ENCODE measurements at regions not wholly inside any gene's neighbourhood (a gene's known extent, or its start where the extent isn't known, plus 50 kb on each side); places are given as distances from the start of the nearest gene placed in this dataset.

GRCh38 chr4:181478656-181479055 is 764.5 kb upstream of the TENM3 start:
- Histone ChIP-seq H2AFZ (ENCODE audit: low read depth, low read length) (no peak overlapping the region), H3K9ac (ENCODE audit: low read depth, low read length) (no peak overlapping the region), H3K4me1 (ENCODE audit: insufficient read depth, low read length) (no peaks in the 10 kb centered on the region), H3K9me3 (ENCODE audit: insufficient read depth, low read length, severe bottlenecking) (no peaks in the 10 kb centered on the region), H3K4me2 (ENCODE audit: insufficient read depth, low read length) (no peak overlapping the region), H3K27me3 (ENCODE audit: insufficient read depth, low read length, poor library complexity) (no peaks in the 10 kb centered on the region), H3K79me2 (ENCODE audit: insufficient read depth, low read length) (no peaks in the 10 kb centered on the region), H4K20me1 (ENCODE audit: insufficient read depth, low read length) (no peaks in the 10 kb centered on the region), H3K36me3 (ENCODE audit: insufficient read depth, low read length) (no peaks in the 10 kb centered on the region), H3K4me3 (ENCODE audit: low read depth in 1 of 2, low read length in 2 of 2) (no peak overlapping the region), H3K27ac (ENCODE audit: low read length) (no peak overlapping the region)
- DNase-seq (no peak), ATAC-seq (ENCODE audit: insufficient read depth, low read depth) (no peak)
- TF ChIP-seq, protein P1, sequence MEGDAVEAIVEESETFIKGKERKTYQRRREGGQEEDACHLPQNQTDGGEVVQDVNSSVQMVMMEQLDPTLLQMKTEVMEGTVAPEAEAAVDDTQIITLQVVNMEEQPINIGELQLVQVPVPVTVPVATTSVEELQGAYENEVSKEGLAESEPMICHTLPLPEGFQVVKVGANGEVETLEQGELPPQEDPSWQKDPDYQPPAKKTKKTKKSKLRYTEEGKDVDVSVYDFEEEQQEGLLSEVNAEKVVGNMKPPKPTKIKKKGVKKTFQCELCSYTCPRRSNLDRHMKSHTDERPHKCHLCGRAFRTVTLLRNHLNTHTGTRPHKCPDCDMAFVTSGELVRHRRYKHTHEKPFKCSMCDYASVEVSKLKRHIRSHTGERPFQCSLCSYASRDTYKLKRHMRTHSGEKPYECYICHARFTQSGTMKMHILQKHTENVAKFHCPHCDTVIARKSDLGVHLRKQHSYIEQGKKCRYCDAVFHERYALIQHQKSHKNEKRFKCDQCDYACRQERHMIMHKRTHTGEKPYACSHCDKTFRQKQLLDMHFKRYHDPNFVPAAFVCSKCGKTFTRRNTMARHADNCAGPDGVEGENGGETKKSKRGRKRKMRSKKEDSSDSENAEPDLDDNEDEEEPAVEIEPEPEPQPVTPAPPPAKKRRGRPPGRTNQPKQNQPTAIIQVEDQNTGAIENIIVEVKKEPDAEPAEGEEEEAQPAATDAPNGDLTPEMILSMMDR (IDR thresholded peaks at IDR 0.05; ENCODE audit: borderline replicate concordance, extremely low read depth, low read length, poor library complexity, severe bottlenecking), result no peak
- no peak for TF ChIP-seq EZH2 (IDR thresholded peaks at IDR 0.05; ENCODE audit: borderline replicate concordance, low read depth, low read length, severe bottlenecking)

DNA sequence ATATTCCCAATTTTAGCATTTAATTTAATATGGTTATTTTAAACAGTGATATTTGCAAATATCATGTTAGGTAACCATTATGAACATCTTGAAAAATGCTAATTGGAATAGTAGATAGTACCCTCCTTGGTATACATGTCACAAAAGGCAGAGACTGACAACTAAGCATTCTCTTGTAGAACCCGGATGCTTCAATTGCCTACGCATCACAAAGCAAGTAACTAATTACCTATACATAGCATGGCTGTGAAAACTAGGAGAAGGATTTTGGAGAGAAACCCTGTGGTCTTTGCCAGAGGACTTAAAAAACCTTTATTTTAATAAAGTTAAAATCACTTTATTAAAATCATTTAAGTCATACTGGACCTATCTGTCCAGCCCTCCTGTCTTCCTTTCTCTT is 764.1 kb upstream of the TENM3 start:
- Histone ChIP-seq H3K4me1 (ENCODE audit: insufficient read depth, low read length) (no peaks in the 10 kb centered on the region), H3K9ac (ENCODE audit: low read depth, low read length) (no peak overlapping the region), H3K79me2 (ENCODE audit: insufficient read depth, low read length) (no peaks in the 10 kb centered on the region), H3K4me3 (ENCODE audit: low read depth in 1 of 2, low read length in 2 of 2) (no peak overlapping the region), H3K27ac (ENCODE audit: low read length) (no peak overlapping the region), H4K20me1 (ENCODE audit: insufficient read depth, low read length) (no peaks in the 10 kb centered on the region), H2AFZ (ENCODE audit: low read depth, low read length) (no peak overlapping the region), H3K27me3 (ENCODE audit: insufficient read depth, low read length, poor library complexity) (no peaks in the 10 kb centered on the region), H3K4me2 (ENCODE audit: insufficient read depth, low read length) (no peak overlapping the region), H3K36me3 (ENCODE audit: insufficient read depth, low read length) (no peaks in the 10 kb centered on the region), H3K9me3 (ENCODE audit: insufficient read depth, low read length, severe bottlenecking) (no peaks in the 10 kb centered on the region)
- no peak for ATAC-seq (ENCODE audit: insufficient read depth, low read depth)
- DNase-seq, result no peak
- TF ChIP-seq, protein P1 (IDR thresholded peaks at IDR 0.05; ENCODE audit: borderline replicate concordance, extremely low read depth, low read length, poor library complexity, severe bottlenecking), result no peak
- TF ChIP-seq EZH2 (IDR thresholded peaks at IDR 0.05; ENCODE audit: borderline replicate concordance, low read depth, low read length, severe bottlenecking), result no peak

GRCh38 chr4:181484396-181484795 is 758.8 kb upstream of the TENM3 start:
- Histone ChIP-seq H3K9me3 (ENCODE audit: insufficient read depth, low read length, severe bottlenecking) (no peaks in the 10 kb centered on the region), H3K9ac (ENCODE audit: low read depth, low read length) (no peak overlapping the region), H3K36me3 (ENCODE audit: insufficient read depth, low read length) (no peaks in the 10 kb centered on the region), H3K4me1 (ENCODE audit: insufficient read depth, low read length) (no peaks in the 10 kb centered on the region), H3K79me2 (ENCODE audit: insufficient read depth, low read length) (no peaks in the 10 kb centered on the region), H3K27ac (ENCODE audit: low read length) (no peak overlapping the region), H3K27me3 (ENCODE audit: insufficient read depth, low read length, poor library complexity) (no peaks in the 10 kb centered on the region), H2AFZ (ENCODE audit: low read depth, low read length) (no peak overlapping the region), H4K20me1 (ENCODE audit: insufficient read depth, low read length) (no peaks in the 10 kb centered on the region), H3K4me2 (ENCODE audit: insufficient read depth, low read length) (no peak overlapping the region), H3K4me3 (ENCODE audit: low read depth in 1 of 2, low read length in 2 of 2) (no peak overlapping the region)
- TF ChIP-seq, protein P1 (IDR thresholded peaks at IDR 0.05; ENCODE audit: borderline replicate concordance, extremely low read depth, low read length, poor library complexity, severe bottlenecking), result no peak
- TF ChIP-seq EZH2 (IDR thresholded peaks at IDR 0.05; ENCODE audit: borderline replicate concordance, low read depth, low read length, severe bottlenecking), result no peak
- DNase-seq, result no peak
- no peak for ATAC-seq (ENCODE audit: insufficient read depth, low read depth)

- Histone ChIP-seq H2AFZ (ENCODE audit: low read depth, low read length) (no peak overlapping the region), H3K9me3 (ENCODE audit: insufficient read depth, low read length, severe bottlenecking) (no peaks in the 10 kb centered on the region), H3K27ac (ENCODE audit: low read length) (no peak overlapping the region), H3K27me3 (ENCODE audit: insufficient read depth, low read length, poor library complexity) (no peaks in the 10 kb centered on the region), H3K4me2 (ENCODE audit: insufficient read depth, low read length) (no peak overlapping the region), H3K9ac (ENCODE audit: low read depth, low read length) (no peak overlapping the region), H3K36me3 (ENCODE audit: insufficient read depth, low read length) (no peaks in the 10 kb centered on the region), H4K20me1 (ENCODE audit: insufficient read depth, low read length) (no peaks in the 10 kb centered on the region), H3K4me3 (ENCODE audit: low read depth in 1 of 2, low read length in 2 of 2) (no peak overlapping the region), H3K4me1 (ENCODE audit: insufficient read depth, low read length) (no peaks in the 10 kb centered on the region), H3K79me2 (ENCODE audit: insufficient read depth, low read length) (no peaks in the 10 kb centered on the region)
- ATAC-seq (ENCODE audit: insufficient read depth, low read depth) (no peak), DNase-seq (no peak)
- no peak for TF ChIP-seq EZH2 (IDR thresholded peaks at IDR 0.05; ENCODE audit: borderline replicate concordance, low read depth, low read length, severe bottlenecking)
- TF ChIP-seq, protein P1 (IDR thresholded peaks at IDR 0.05; ENCODE audit: borderline replicate concordance, extremely low read depth, low read length, poor library complexity, severe bottlenecking), result no peak
These were observed 754.3 kb upstream of the TENM3 start for GRCh38 chr4:181488926-181489325.
